ENCODE measurements at regions not wholly inside any gene's neighbourhood (a gene's known extent, or its start where the extent isn't known, plus 50 kb on each side); places are given as distances from the start of the nearest gene placed in this dataset.
"Not testable (repeated sequence)": the region's sequence is repeated elsewhere in the genome, so short reads cannot be mapped to it uniquely, and the experiment has no call there.

DNA sequence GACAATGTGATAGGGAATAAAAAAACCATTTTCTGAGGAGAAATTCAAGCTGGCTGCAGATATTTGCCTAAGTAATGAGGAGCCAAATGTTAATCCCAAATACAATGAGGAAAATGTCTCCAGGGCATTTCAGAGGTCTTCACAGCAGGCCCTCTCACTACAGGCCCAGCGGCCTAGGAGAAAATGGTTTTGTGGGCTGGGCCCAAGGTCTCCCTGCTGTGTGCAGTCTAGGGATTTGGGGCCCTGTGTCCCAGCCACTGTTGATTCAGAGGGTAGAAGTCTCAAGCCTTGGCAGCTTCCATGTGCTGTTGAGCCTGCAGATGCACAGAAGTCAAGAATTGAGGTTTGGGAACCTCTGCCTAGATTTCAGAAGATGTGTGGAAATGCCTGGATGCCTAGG lies 778.7 kb downstream of the CENPC start:
- no peak for DNase-seq (ENCODE audit: extremely low read depth, low read depth)

- DNase-seq (ENCODE audit: extremely low read depth, low read depth): no peak
Measured at GRCh38 chr4:66750273-66750672, 795.0 kb downstream of the CENPC start.

GRCh38 chr4:66746918-66747317 lies 798.4 kb downstream of the CENPC start:
- DNase-seq (ENCODE audit: extremely low read depth, low read depth): not testable (repeated sequence)

DNA sequence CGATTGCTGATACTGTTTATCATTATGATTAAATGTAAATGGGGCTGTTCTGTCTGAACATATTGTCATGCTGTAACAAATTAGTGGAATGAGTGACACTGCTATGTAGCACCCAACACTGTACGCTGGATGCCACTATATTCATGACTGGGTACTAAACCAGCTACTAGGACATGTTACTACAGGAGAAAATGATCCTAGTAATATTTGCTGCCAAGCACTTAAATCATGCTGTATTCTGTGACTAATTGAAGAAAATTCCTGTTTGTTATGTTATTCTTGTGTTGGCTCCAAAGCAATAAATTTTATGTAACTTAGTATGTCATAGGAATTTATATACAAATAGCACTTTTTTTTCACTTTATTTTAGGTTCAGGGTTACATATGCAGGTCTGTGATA lies 804.2 kb downstream of the CENPC start:
- no peak for DNase-seq (ENCODE audit: extremely low read depth, low read depth)

- DNase-seq (ENCODE audit: extremely low read depth, low read depth): no peak
Measured at GRCh38 chr4:66736606-66737005, 808.7 kb downstream of the CENPC start.

GRCh38 chr4:66728280-66728679 lies 817.0 kb downstream of the CENPC start:
- DNase-seq (ENCODE audit: extremely low read depth, low read depth): no peak

DNA sequence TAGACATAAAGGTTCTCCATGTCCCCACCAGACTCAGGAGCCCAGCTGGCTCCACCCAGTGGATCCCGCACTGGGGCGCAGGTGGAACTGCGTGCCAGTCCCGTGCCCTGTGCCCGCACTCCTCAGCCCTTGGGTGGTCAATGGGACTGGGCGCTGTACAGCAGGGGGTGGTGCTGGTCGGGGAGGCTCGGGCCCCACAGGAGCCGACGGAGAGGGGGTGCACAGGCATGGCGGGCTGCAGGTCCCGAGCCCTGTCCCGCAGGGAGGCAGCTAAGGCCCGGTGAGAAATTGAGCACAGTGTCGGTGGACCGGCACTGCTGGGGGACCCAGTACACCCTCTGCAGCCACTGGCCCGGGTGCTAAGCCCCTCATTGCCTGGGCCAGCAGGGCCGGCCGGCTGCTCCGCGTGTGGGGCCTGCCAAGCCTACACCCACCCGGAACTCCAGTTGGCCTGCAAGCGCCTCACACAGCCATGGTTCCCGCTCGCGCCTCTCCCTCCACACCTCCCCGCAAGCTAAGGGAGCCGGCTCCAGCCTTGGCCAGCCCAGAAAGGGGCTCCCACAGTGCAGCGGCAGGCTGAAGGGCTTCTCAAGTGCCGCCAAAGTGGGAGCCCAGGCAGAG lies 832.9 kb downstream of the CENPC start:
- DNase-seq (ENCODE audit: extremely low read depth, low read depth): not testable (repeated sequence)

- DNase-seq (ENCODE audit: extremely low read depth, low read depth): no peak
Measured at GRCh38 chr4:66704243-66704642, 841.1 kb downstream of the CENPC start.

- no peak for DNase-seq (ENCODE audit: extremely low read depth, low read depth)
Measured at GRCh38 chr4:66694739-66695138, 850.6 kb downstream of the CENPC start.

DNA sequence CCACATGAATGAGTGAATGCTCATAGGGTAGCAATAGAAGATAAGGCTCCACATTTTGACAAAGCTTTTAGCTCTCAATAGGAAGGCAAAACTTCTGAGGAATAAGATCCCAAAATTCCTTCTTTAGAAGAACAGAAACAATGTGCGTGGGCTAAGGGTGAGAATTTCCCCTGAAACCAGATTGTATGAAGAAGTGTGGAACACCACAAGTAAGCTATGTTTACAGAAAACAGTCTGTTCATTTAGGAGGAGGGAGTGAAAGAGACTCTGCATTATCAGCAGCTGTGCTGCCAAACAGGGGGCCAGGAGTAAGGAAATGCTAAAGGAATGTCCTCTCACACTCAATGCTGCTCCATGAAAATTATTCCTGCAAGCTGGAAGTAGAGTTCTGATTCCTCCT lies 851.6 kb downstream of the CENPC start:
- no peak for DNase-seq (ENCODE audit: extremely low read depth, low read depth)

- DNase-seq (ENCODE audit: extremely low read depth, low read depth): no peak
Measured at GRCh38 chr4:66691101-66691500, 854.2 kb downstream of the CENPC start.

DNA sequence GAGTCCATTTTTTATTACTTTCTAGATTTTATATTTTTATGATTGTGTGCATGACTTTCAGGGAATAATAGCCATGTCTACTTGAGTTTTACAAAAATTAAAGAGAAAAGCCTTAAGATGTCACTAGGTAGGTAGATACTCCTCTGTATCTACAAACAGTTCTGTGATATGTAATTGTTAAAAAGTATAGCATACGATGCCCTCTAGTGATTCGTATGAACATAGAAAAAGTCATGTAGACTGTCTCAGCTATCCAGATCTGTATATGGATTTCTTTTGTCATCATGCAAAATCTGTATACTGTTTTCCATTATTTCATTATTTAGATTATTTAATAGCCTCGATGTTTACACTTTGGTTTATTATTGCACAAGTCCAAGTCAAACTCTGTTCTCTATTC lies 856.6 kb downstream of the CENPC start:
- DNase-seq (ENCODE audit: extremely low read depth, low read depth): peak; percentile 25

DNA sequence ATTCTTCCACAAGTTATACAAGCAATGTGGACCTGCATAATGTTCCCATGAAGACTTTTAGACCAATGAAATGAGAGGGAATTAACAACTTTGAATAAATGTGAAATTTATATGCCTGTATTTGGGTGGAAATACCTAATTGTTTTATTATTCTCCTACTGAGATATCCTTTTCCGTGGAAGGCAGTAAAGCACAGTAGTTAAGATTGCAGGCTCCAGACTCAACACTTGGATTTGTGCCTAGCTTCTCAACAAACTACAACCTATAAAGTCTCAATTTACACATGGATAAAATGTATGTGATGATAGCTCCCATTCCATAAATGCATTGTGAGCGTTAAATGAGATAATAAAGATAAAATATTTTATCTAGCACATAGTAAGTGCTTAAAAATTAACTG lies 857.8 kb downstream of the CENPC start:
- DNase-seq (ENCODE audit: extremely low read depth, low read depth): no peak

DNA sequence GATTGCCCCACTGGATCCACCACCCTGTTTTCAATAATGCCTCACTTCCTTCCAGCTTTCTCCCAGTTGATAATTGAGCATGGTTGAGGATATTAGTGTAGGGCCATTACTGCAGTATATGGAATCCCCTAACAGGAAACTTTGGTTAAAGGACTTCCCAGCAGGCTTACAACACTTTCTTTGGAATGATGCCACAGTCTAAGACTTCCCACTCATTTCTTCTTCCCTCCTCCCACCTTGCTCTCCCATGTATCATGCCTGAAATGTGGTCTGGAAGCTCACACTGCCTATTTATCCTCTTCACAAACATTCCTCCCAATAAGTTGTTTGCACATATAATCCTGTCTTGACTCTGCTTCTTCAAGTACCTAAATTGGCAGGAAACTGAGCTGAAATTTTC lies 863.3 kb downstream of the CENPC start:
- no peak for DNase-seq (ENCODE audit: extremely low read depth, low read depth)

DNA sequence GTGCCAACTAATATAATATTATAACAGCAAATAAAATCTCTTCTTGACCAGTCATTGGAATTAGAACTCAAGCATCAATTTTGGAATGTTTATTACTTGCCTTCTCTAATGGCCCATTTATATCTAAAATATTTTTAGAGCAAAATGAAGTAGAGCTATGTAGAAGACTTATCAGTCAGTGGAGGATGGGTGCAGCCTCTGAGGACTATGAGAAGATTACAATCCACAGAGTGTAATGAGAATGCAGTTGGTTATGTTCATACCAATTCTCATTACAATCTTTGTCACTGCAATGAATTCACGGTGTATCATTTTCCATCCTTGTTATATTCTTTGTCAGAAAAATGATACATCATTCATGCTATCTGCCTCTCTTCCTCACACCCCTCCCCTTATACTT lies 878.1 kb downstream of the CENPC start:
- DNase-seq (ENCODE audit: extremely low read depth, low read depth): no peak

GRCh38 chr4:66662620-66663019 lies 882.7 kb downstream of the CENPC start:
- no peak for DNase-seq (ENCODE audit: extremely low read depth, low read depth)

GRCh38 chr4:66658809-66659208 lies 886.5 kb downstream of the CENPC start:
- no peak for DNase-seq (ENCODE audit: extremely low read depth, low read depth)

GRCh38 chr4:66655505-66655904 lies 889.8 kb downstream of the CENPC start:
- no peak for DNase-seq (ENCODE audit: extremely low read depth, low read depth)

GRCh38 chr4:66653937-66654336 lies 891.4 kb downstream of the CENPC start:
- no peak for DNase-seq (ENCODE audit: extremely low read depth, low read depth)

DNA sequence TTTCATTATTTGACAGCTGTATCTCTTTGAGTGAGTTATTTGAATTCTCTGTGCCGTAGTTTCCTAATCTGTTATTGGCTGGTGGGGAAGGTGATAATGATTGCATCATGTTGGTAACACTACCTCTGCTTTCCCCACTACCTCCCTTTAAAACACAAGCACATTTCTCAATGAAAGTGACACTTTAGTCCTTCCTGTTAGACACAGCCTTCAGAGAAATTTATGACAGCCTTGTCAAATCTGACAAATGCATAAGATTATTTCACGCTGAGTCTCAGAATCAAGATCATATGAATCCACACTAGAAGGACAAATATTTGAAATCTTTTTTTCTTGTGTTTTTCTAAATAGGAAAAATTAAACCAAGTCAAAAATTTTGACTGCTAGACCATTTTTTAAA lies 896.1 kb downstream of the CENPC start:
- DNase-seq (ENCODE audit: extremely low read depth, low read depth): peak; percentile 78

DNA sequence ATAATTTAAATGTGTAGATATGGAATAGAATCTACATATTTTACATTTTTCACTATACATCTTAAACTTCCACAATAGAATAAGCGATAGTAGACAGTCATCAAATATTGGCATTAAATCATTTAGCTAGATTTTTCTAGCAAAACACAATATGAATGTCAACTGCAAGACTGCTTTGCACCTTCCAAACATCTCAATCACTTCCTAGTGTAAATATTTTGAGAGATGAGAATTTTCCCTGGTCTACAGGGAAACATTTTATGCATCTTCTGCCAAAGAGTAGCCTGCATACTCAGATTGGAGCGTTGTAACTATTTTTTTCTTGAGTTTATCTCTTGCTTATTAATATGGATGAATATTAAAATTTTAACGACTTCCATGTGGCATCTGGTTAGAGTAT lies 897.4 kb downstream of the CENPC start:
- DNase-seq (ENCODE audit: extremely low read depth, low read depth): peak; percentile 44

DNA sequence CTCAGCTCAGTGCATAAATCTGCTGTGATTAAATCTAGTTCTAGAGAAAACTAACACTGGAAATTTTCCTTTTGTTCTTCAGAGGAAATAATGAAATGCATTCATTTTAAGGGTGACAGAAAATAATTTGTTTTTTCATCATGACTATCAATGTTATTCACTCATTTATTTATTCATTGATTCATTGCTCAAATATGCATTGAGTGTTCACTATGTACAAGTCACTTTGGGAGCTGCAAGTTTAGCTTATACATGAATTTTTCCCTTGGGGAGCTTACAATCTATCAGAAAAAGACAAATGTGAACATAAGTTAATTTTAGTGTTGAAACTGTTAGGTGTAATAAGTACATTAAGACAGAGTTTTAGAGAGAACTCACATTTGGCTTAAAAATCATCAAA lies 897.8 kb downstream of the CENPC start:
- DNase-seq (ENCODE audit: extremely low read depth, low read depth): peak; percentile 40

GRCh38 chr4:66640233-66640990 lies 904.9 kb downstream of the CENPC start:
- no peak for DNase-seq (ENCODE audit: extremely low read depth, low read depth)

Measured in NCI-H460 (cell line).